ENCODE measurements at regions not wholly inside any gene's neighbourhood (a gene's known extent, or its start where the extent isn't known, plus 50 kb on each side); places are given as distances from the start of the nearest gene placed in this dataset.
"Not testable (repeated sequence)": the region's sequence is repeated elsewhere in the genome, so short reads cannot be mapped to it uniquely, and the experiment has no call there.

GRCh38 chr7:25725451-25725850, 426.5 kb upstream of the NFE2L3 start:
- no peak for DNase-seq

- DNase-seq, result no peak
Observed at GRCh38 chr7:25726170-25726780, 425.7 kb upstream of the NFE2L3 start.

- DNase-seq, result no peak
Observed at GRCh38 chr7:25726781-25727311, 425.2 kb upstream of the NFE2L3 start.

GRCh38 chr7:25727446-25727845, 424.6 kb upstream of the NFE2L3 start:
- DNase-seq, result no peak

GRCh38 chr7:25727876-25728275, 424.1 kb upstream of the NFE2L3 start:
- no peak for DNase-seq

- no peak for DNase-seq
Observed at GRCh38 chr7:25731068-25731845, 420.7 kb upstream of the NFE2L3 start.

GRCh38 chr7:25731846-25732245, 420.2 kb upstream of the NFE2L3 start:
- no peak for DNase-seq

GRCh38 chr7:25732766-25733217, 419.2 kb upstream of the NFE2L3 start:
- no peak for DNase-seq

GRCh38 chr7:25735674-25736242, 416.2 kb upstream of the NFE2L3 start:
- no peak for DNase-seq

- no peak for DNase-seq
Observed at GRCh38 chr7:25738528-25738927, 413.5 kb upstream of the NFE2L3 start.

GRCh38 chr7:25739143-25739542, 412.9 kb upstream of the NFE2L3 start:
- DNase-seq, result no peak

- no peak for DNase-seq
Observed at GRCh38 chr7:25742316-25742715, 409.7 kb upstream of the NFE2L3 start.

GRCh38 chr7:25743670-25744451, 408.1 kb upstream of the NFE2L3 start:
- DNase-seq, result not testable (repeated sequence)

- DNase-seq, result no peak
Observed at GRCh38 chr7:25750744-25751508, 401.1 kb upstream of the NFE2L3 start.

GRCh38 chr7:25752154-25752553, 399.8 kb upstream of the NFE2L3 start:
- DNase-seq, result no peak

- no peak for DNase-seq
Observed at GRCh38 chr7:25752967-25753791, 398.8 kb upstream of the NFE2L3 start.

- no peak for DNase-seq
Observed at GRCh38 chr7:25753837-25754236, 398.2 kb upstream of the NFE2L3 start.

GRCh38 chr7:25754333-25754732, 397.7 kb upstream of the NFE2L3 start:
- DNase-seq, result no peak

GRCh38 chr7:25754751-25755150, 397.2 kb upstream of the NFE2L3 start:
- no peak for DNase-seq

GRCh38 chr7:25756601-25757000, 395.4 kb upstream of the NFE2L3 start:
- no peak for DNase-seq

- DNase-seq, result no peak
Observed at GRCh38 chr7:25758559-25758958, 393.4 kb upstream of the NFE2L3 start.

Data from CD4-positive, alpha-beta T cell treated with Interleukin-10 for 1 hour (primary cell).